SK-N-SH treated with all-trans-retinoic acid at 6 μM for 48 hours (cell line): ENCODE measurements at regions not wholly inside any gene's neighbourhood (a gene's known extent, or its start where the extent isn't known, plus 50 kb on each side); places are given as distances from the start of the nearest gene placed in this dataset.

Source experiments
- ATAC-seq: fragments of 200-7000 bp; cut with Tn5 transposase; 3 replicates; pipeline ENCODE4 v1.9.1; 2020; ENCODE audit warnings: mild to moderate bottlenecking, moderate library complexity
- ARNTL ChIP-seq: fragments of 450-650 bp; formaldehyde crosslinking; IDR thresholded peaks from 2 replicates; pipeline ENCODE4 v1.5.0; 2020; ENCODE audit warnings: low read depth, mild to moderate bottlenecking, moderate library complexity, borderline replicate concordance
- BACH2 ChIP-seq: fragments of 250-450 bp; sonication (Bioruptor Pico); IDR thresholded peaks from 2 replicates; pipeline ENCODE4 v1.9.0; 2021; ENCODE audit warnings: mild to moderate bottlenecking, borderline replicate concordance
- CSDC2 ChIP-seq: fragments of 250-450 bp; sonication (Bioruptor Pico); IDR thresholded peaks from 2 replicates; pipeline ENCODE4 v1.5.0; 2020; ENCODE audit warnings: mild to moderate bottlenecking, moderate library complexity
- GLIS3 ChIP-seq: fragments of 250-450 bp; sonication (Bioruptor Pico); IDR thresholded peaks from 2 replicates; pipeline ENCODE4 v1.5.0; 2020; ENCODE audit warnings: mild to moderate bottlenecking, moderate library complexity
- ISL1 ChIP-seq: fragments of 250-450 bp; sonication (Bioruptor Pico); IDR thresholded peaks from 2 replicates; pipeline ENCODE4 v2.1.2; 2022; ENCODE audit warnings: mild to moderate bottlenecking, moderate library complexity
- OSR1 ChIP-seq: fragments of 250-450 bp; sonication (Bioruptor Pico); IDR thresholded peaks from 2 replicates; pipeline ENCODE4 v1.8.0; 2022; ENCODE audit warnings: moderate library complexity, mild to moderate bottlenecking, inconsistent platforms
- PPARA ChIP-seq: fragments of 250-450 bp; sonication (Bioruptor Pico); IDR thresholded peaks from 2 replicates; pipeline ENCODE4 v1.5.0; 2020; ENCODE audit warnings: mild to moderate bottlenecking, borderline replicate concordance
- RARB ChIP-seq: fragments of 250-450 bp; sonication (Bioruptor Pico); IDR thresholded peaks from 2 replicates; pipeline ENCODE4 v1.8.0; 2021; ENCODE audit warnings: mild to moderate bottlenecking, moderate library complexity
- SNAI2 ChIP-seq: fragments of 250-450 bp; sonication (Bioruptor Pico); IDR thresholded peaks from 2 replicates; pipeline ENCODE4 v1.5.0; 2020; ENCODE audit warnings: mild to moderate bottlenecking, moderate library complexity
- TCF4 ChIP-seq: fragments of 250-450 bp; sonication (Bioruptor Pico); IDR thresholded peaks from 2 replicates; pipeline ENCODE4 v1.8.0; 2021; ENCODE audit warnings: mild to moderate bottlenecking, moderate library complexity, borderline replicate concordance
- TOX ChIP-seq: fragments of 250-450 bp; sonication (Bioruptor Pico); IDR thresholded peaks from 2 replicates; pipeline ENCODE4 v1.8.0; 2021; ENCODE audit warnings: mild to moderate bottlenecking, moderate library complexity, borderline replicate concordance
- ZFP3 ChIP-seq: fragments of 250-450 bp; sonication (Bioruptor Pico); IDR thresholded peaks from 2 replicates; pipeline ENCODE4 v1.5.0; 2020; ENCODE audit warnings: mild to moderate bottlenecking, moderate library complexity
- ZFP30 ChIP-seq: fragments of 450-650 bp; formaldehyde crosslinking; IDR thresholded peaks from 2 replicates; pipeline ENCODE4 v1.5.0; 2022; ENCODE audit warnings: mild to moderate bottlenecking, moderate library complexity
- ZNF70 ChIP-seq: fragments of 450-650 bp; formaldehyde crosslinking; IDR thresholded peaks from 2 replicates; pipeline ENCODE4 v1.5.0; 2020; ENCODE audit warnings: mild to moderate bottlenecking, moderate library complexity
- ZNF8 ChIP-seq: fragments of 450-650 bp; formaldehyde crosslinking; IDR thresholded peaks from 2 replicates; pipeline ENCODE4 v1.5.0; 2020; ENCODE audit warnings: mild to moderate bottlenecking, moderate library complexity
- TF ChIP-seq, protein P1 (sequence below): fragments of 250-450 bp; sonication (Bioruptor Pico); IDR thresholded peaks from 2 replicates; pipeline ENCODE4 v1.5.0; 2020; ENCODE audit warnings: mild to moderate bottlenecking, moderate library complexity
- TF ChIP-seq, protein P2 (sequence below): fragments of 250-450 bp; sonication (Bioruptor Pico); IDR thresholded peaks from 2 replicates; pipeline ENCODE4 v1.8.0; 2020; ENCODE audit warnings: mild to moderate bottlenecking, moderate library complexity, borderline replicate concordance
- TF ChIP-seq, protein P3 (sequence below): fragments of 250-450 bp; sonication (Bioruptor Pico); IDR thresholded peaks from 2 replicates; pipeline ENCODE4 v1.5.1; 2020; ENCODE audit warnings: low read depth, mild to moderate bottlenecking, moderate library complexity
- TF ChIP-seq, protein P4 (sequence below): fragments of 250-450 bp; sonication (Bioruptor Pico); IDR thresholded peaks from 2 replicates; pipeline ENCODE4 v1.8.0; 2021; ENCODE audit warnings: low read depth, mild to moderate bottlenecking, moderate library complexity, borderline replicate concordance
- TF ChIP-seq, protein P5 (sequence below): fragments of 250-450 bp; sonication (Bioruptor Pico); IDR thresholded peaks from 2 replicates; pipeline ENCODE4 v1.5.1; 2021; ENCODE audit warnings: mild to moderate bottlenecking, moderate library complexity

DNA sequence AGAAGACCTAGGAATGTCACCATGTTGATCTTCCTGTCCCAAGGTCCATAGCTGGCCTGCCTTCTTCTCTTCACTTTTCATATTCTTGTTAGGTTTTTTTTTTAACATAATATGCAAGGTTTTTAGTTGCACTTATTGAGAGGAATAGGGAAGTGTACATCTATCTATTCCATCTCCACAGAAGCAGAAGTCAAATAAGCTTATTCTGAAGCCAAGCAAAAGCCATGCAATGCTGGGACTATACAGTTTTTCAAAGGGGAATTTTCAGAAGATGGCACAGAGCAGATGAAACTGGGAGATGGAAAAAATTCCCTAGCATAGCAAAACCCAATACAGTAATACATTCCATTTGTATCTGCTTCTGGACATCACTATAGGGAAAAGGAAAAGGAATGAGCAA, 447.6 kb downstream of the GADD45G start:
- ATAC-seq: no peak
- no peak for TF ChIP-seq ISL1 (CRISPR knock-in tag)
- TF ChIP-seq TCF4 (CRISPR knock-in tag): no peak
- TF ChIP-seq GLIS3 (CRISPR knock-in tag): no peak
- TF ChIP-seq ZFP30 (CRISPR knock-in tag): no peak
- TF ChIP-seq RARB (CRISPR knock-in tag): no peak
- TF ChIP-seq ZNF70 (CRISPR knock-in tag): no peak
- TF ChIP-seq, protein P1, sequence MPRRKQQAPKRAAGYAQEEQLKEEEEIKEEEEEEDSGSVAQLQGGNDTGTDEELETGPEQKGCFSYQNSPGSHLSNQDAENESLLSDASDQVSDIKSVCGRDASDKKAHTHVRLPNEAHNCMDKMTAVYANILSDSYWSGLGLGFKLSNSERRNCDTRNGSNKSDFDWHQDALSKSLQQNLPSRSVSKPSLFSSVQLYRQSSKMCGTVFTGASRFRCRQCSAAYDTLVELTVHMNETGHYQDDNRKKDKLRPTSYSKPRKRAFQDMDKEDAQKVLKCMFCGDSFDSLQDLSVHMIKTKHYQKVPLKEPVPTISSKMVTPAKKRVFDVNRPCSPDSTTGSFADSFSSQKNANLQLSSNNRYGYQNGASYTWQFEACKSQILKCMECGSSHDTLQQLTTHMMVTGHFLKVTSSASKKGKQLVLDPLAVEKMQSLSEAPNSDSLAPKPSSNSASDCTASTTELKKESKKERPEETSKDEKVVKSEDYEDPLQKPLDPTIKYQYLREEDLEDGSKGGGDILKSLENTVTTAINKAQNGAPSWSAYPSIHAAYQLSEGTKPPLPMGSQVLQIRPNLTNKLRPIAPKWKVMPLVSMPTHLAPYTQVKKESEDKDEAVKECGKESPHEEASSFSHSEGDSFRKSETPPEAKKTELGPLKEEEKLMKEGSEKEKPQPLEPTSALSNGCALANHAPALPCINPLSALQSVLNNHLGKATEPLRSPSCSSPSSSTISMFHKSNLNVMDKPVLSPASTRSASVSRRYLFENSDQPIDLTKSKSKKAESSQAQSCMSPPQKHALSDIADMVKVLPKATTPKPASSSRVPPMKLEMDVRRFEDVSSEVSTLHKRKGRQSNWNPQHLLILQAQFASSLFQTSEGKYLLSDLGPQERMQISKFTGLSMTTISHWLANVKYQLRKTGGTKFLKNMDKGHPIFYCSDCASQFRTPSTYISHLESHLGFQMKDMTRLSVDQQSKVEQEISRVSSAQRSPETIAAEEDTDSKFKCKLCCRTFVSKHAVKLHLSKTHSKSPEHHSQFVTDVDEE (CRISPR knock-in tag): no peak
- no peak for TF ChIP-seq ZNF8 (CRISPR knock-in tag)
- no peak for TF ChIP-seq PPARA (CRISPR knock-in tag)
- TF ChIP-seq TOX (CRISPR knock-in tag): no peak
- TF ChIP-seq ZFP3: no peak

DNA sequence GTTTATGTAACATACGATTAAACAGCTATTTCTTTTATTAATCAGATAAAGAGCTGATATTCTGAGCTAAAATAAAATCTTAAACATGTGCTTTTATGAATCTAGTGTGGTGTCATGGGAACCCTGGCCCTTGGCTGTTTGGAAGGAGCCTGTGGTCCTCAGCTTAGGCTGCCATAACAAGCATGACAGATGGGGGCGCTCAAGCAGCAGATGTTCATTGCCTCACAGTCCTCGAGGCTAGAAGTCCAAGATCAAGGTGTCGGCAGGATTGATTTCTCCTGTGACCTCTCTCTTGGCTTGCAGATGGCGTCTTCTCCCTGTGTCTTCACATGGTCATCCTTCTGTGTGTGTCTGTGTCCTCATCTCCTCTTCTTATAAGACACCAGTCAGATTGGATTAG, 448.2 kb downstream of the GADD45G start:
- no peak for ATAC-seq

DNA sequence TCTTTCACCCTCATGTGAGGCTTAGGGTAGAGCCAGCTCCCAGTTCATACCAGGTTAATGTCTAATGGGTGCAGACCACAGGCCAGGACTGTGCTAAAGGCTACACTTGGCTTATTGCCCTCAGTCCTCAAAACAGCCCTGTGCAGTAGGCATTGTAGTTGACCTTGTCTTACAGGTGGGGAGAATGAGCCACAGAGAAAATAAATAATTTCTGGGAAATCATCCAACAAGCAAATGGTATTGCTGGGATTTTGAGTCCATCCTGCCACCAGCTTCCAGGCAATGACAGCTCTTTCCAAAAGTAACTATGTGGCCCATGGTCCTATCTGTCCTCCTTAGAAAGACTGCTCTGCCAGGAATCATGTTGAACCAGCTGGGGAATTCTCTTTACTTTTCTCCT, 450.0 kb downstream of the GADD45G start:
- TF ChIP-seq ZFP3 (no peak), BACH2 (no peak), ZFP30 (CRISPR knock-in tag) (no peak), OSR1 (CRISPR knock-in tag) (no peak), ISL1 (CRISPR knock-in tag) (no peak), GLIS3 (CRISPR knock-in tag) (no peak), CSDC2 (no peak)
- TF ChIP-seq, protein P2, sequence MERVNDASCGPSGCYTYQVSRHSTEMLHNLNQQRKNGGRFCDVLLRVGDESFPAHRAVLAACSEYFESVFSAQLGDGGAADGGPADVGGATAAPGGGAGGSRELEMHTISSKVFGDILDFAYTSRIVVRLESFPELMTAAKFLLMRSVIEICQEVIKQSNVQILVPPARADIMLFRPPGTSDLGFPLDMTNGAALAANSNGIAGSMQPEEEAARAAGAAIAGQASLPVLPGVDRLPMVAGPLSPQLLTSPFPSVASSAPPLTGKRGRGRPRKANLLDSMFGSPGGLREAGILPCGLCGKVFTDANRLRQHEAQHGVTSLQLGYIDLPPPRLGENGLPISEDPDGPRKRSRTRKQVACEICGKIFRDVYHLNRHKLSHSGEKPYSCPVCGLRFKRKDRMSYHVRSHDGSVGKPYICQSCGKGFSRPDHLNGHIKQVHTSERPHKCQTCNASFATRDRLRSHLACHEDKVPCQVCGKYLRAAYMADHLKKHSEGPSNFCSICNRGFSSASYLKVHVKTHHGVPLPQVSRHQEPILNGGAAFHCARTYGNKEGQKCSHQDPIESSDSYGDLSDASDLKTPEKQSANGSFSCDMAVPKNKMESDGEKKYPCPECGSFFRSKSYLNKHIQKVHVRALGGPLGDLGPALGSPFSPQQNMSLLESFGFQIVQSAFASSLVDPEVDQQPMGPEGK (CRISPR knock-in tag): no peak
- TF ChIP-seq, protein P3, sequence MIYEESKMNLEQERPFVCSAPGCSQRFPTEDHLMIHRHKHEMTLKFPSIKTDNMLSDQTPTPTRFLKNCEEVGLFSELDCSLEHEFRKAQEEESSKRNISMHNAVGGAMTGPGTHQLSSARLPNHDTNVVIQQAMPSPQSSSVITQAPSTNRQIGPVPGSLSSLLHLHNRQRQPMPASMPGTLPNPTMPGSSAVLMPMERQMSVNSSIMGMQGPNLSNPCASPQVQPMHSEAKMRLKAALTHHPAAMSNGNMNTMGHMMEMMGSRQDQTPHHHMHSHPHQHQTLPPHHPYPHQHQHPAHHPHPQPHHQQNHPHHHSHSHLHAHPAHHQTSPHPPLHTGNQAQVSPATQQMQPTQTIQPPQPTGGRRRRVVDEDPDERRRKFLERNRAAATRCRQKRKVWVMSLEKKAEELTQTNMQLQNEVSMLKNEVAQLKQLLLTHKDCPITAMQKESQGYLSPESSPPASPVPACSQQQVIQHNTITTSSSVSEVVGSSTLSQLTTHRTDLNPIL (CRISPR knock-in tag): no peak
- ATAC-seq: no peak

More for the DNA sequence above, 448.2 kb downstream of the GADD45G start:
- TF ChIP-seq PPARA (CRISPR knock-in tag): no peak
- no peak for TF ChIP-seq ARNTL (CRISPR knock-in tag)
- no peak for TF ChIP-seq SNAI2 (CRISPR knock-in tag)
- TF ChIP-seq, protein P4, sequence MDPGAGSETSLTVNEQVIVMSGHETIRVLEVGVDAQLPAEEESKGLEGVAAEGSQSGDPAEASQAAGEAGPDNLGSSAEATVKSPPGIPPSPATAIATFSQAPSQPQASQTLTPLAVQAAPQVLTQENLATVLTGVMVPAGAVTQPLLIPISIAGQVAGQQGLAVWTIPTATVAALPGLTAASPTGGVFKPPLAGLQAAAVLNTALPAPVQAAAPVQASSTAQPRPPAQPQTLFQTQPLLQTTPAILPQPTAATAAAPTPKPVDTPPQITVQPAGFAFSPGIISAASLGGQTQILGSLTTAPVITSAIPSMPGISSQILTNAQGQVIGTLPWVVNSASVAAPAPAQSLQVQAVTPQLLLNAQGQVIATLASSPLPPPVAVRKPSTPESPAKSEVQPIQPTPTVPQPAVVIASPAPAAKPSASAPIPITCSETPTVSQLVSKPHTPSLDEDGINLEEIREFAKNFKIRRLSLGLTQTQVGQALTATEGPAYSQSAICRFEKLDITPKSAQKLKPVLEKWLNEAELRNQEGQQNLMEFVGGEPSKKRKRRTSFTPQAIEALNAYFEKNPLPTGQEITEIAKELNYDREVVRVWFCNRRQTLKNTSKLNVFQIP (CRISPR knock-in tag): no peak
- TF ChIP-seq, protein P5, sequence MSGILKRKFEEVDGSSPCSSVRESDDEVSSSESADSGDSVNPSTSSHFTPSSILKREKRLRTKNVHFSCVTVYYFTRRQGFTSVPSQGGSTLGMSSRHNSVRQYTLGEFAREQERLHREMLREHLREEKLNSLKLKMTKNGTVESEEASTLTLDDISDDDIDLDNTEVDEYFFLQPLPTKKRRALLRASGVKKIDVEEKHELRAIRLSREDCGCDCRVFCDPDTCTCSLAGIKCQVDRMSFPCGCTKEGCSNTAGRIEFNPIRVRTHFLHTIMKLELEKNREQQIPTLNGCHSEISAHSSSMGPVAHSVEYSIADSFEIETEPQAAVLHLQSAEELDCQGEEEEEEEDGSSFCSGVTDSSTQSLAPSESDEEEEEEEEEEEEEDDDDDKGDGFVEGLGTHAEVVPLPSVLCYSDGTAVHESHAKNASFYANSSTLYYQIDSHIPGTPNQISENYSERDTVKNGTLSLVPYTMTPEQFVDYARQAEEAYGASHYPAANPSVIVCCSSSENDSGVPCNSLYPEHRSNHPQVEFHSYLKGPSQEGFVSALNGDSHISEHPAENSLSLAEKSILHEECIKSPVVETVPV (CRISPR knock-in tag): no peak
- no peak for TF ChIP-seq ISL1 (CRISPR knock-in tag)
- TF ChIP-seq GLIS3 (CRISPR knock-in tag): no peak
- no peak for TF ChIP-seq RARB (CRISPR knock-in tag)
- TF ChIP-seq ZNF70 (CRISPR knock-in tag): no peak

DNA sequence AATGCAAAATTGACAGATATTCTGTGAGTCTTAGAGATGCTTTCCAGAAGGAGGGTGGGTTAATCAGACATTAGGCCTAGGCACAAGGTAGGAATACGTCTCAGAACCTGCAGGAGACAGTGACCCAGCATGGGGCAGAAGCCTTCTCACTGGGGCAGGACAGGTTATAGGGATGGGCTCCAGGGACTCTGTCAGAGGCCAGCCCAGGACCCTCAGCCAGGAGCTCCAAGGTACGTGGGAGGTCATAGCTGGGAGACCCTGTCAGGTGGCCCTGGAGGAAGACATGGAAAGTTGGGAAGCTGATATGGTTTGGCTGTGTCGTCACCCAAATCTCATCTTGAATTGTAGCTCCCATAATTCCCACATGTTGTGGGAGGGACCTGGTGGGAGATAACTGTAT, 450.4 kb downstream of the GADD45G start:
- TF ChIP-seq ISL1 (CRISPR knock-in tag): no peak
- no peak for TF ChIP-seq PPARA (CRISPR knock-in tag)
- TF ChIP-seq ZFP3: no peak
- TF ChIP-seq, protein P1 (CRISPR knock-in tag): no peak
- no peak for ATAC-seq
